ENCODE measurements at regions not wholly inside any gene's neighbourhood (a gene's known extent, or its start where the extent isn't known, plus 50 kb on each side); places are given as distances from the start of the nearest gene placed in this dataset.

- Histone ChIP-seq H3K27me3 (ENCODE audit: insufficient read depth, low read depth, low read length) (no peaks in the 10 kb centered on the region), H3K9ac (ENCODE audit: low read length) (no peak overlapping the region), H3K9me2 (ENCODE audit: insufficient read depth, low read length) (no peaks in the 10 kb centered on the region), H3K9me3 (ENCODE audit: low read length) (no peaks in the 10 kb centered on the region), H3F3A (ENCODE audit: insufficient read depth, low read length, poor library complexity, severe bottlenecking) (no peaks in the 10 kb centered on the region), H4K20me1 (ENCODE audit: insufficient read depth) (no peaks in the 10 kb centered on the region), H3K36me3 (ENCODE audit: insufficient read depth, low read length) (no peaks in the 10 kb centered on the region), H3K27ac (ENCODE audit: low read length) (no peak overlapping the region), H3K79me2 (replicated peaks; ENCODE audit: insufficient read depth, low read length) (no peaks in the 10 kb centered on the region), H3K4me2 (ENCODE audit: low read length) (no peak overlapping the region), H3K4me3 (ENCODE audit: low read length) (no peak overlapping the region), H2AFZ (ENCODE audit: low read depth, low read length) (no peak overlapping the region)
- no peak for TF ChIP-seq TAF1 (IDR thresholded peaks at IDR 0.05; ENCODE audit: low read depth)
- TF ChIP-seq CTCF (IDR thresholded peaks at IDR 0.05; ENCODE audit: poor library complexity, severe bottlenecking): no peak
- no peak for TF ChIP-seq MXI1 (conservative IDR thresholded peaks at IDR 0.05; ENCODE audit: poor library complexity, severe bottlenecking)
- TF ChIP-seq SMC3 (conservative IDR thresholded peaks at IDR 0.05; ENCODE audit: poor library complexity): no peak
- no peak for TF ChIP-seq EZH2 (IDR thresholded peaks at IDR 0.05; ENCODE audit: borderline replicate concordance, insufficient read depth, low read length, poor library complexity, severe bottlenecking)
- TF ChIP-seq REST (IDR thresholded peaks at IDR 0.05; ENCODE audit: borderline replicate concordance): no peak
- TF ChIP-seq EP300 (conservative IDR thresholded peaks at IDR 0.05; ENCODE audit: poor library complexity, severe bottlenecking): no peak
- TF ChIP-seq RAD21 (conservative IDR thresholded peaks at IDR 0.05): no peak
- TF ChIP-seq POLR2AphosphoS5 (IDR thresholded peaks at IDR 0.05): no peak
These were observed 577.3 kb downstream of the EPHA4 start for GRCh38 chr2:220994846-220995245.

GRCh38 chr2:220995581-220995980 lies 576.5 kb downstream of the EPHA4 start:
- TF ChIP-seq TAF1 (IDR thresholded peaks at IDR 0.05; ENCODE audit: low read depth) (no peak), EZH2 (IDR thresholded peaks at IDR 0.05; ENCODE audit: borderline replicate concordance, insufficient read depth, low read length, poor library complexity, severe bottlenecking) (no peak), RAD21 (conservative IDR thresholded peaks at IDR 0.05) (no peak), POLR2AphosphoS5 (IDR thresholded peaks at IDR 0.05) (no peak), REST (IDR thresholded peaks at IDR 0.05; ENCODE audit: borderline replicate concordance) (no peak), MXI1 (conservative IDR thresholded peaks at IDR 0.05; ENCODE audit: poor library complexity, severe bottlenecking) (no peak), CTCF (IDR thresholded peaks at IDR 0.05; ENCODE audit: poor library complexity, severe bottlenecking) (no peak), EP300 (conservative IDR thresholded peaks at IDR 0.05; ENCODE audit: poor library complexity, severe bottlenecking) (no peak), SMC3 (conservative IDR thresholded peaks at IDR 0.05; ENCODE audit: poor library complexity) (no peak)
- Histone ChIP-seq H3K4me2 (ENCODE audit: low read length) (no peak overlapping the region), H3K4me3 (ENCODE audit: low read length) (no peak overlapping the region), H3K79me2 (replicated peaks; ENCODE audit: insufficient read depth, low read length) (no peaks in the 10 kb centered on the region), H2AFZ (ENCODE audit: low read depth, low read length) (no peak overlapping the region), H3K9me3 (ENCODE audit: low read length) (no peaks in the 10 kb centered on the region), H3F3A (ENCODE audit: insufficient read depth, low read length, poor library complexity, severe bottlenecking) (no peaks in the 10 kb centered on the region), H4K20me1 (ENCODE audit: insufficient read depth) (no peaks in the 10 kb centered on the region), H3K36me3 (ENCODE audit: insufficient read depth, low read length) (no peaks in the 10 kb centered on the region), H3K27me3 (ENCODE audit: insufficient read depth, low read depth, low read length) (no peaks in the 10 kb centered on the region), H3K9ac (ENCODE audit: low read length) (no peak overlapping the region), H3K27ac (ENCODE audit: low read length) (no peak overlapping the region), H3K9me2 (ENCODE audit: insufficient read depth, low read length) (no peaks in the 10 kb centered on the region)
